Fibroblast of lung (primary cell): ENCODE measurements at regions not wholly inside any gene's neighbourhood (a gene's known extent, or its start where the extent isn't known, plus 50 kb on each side); places are given as distances from the start of the nearest gene placed in this dataset.

Source experiments
- EZH2 ChIP-seq: IDR thresholded peaks from 2 replicates; pipeline ENCODE4 v1.5.1; 2012; ENCODE audit warnings: low read length, control low read depth, mild to moderate bottlenecking; ENCODE audit errors: missing control alignments
- TF ChIP-seq, protein P1 (sequence below), 2 donors: IDR thresholded peaks in 1 of 2; conservative IDR thresholded peaks in 1 of 2; 1 replicate in 1 of 2; 2 replicates in 1 of 2; pipeline ENCODE4 v1.5.1; 2011 to 2012; ENCODE audit warnings: low read length in 2 of 2, control low read depth in 1 of 2, inconsistent platforms in 1 of 2, low read depth in 1 of 2, mild to moderate bottlenecking in 1 of 2

DNA sequence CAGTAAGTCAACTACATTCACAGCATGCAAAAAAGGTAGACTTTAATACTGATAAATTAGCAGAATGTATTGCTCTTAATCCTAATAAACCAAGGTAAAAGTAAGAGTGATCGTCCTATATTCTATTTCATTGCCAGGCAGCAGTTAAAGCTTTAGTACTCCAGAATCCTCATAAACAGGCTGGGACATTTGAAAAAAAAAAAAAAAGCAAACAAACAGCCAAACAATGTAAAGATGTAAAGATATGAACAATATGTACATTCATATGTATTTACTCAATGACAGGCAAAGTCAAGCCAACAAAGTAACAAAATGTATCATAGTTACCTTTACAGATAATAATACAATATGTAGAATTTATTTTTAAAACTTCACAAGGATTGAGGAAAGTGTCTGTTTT is 383.6 kb downstream of the COL11A1 start:
- TF ChIP-seq, protein P1, sequence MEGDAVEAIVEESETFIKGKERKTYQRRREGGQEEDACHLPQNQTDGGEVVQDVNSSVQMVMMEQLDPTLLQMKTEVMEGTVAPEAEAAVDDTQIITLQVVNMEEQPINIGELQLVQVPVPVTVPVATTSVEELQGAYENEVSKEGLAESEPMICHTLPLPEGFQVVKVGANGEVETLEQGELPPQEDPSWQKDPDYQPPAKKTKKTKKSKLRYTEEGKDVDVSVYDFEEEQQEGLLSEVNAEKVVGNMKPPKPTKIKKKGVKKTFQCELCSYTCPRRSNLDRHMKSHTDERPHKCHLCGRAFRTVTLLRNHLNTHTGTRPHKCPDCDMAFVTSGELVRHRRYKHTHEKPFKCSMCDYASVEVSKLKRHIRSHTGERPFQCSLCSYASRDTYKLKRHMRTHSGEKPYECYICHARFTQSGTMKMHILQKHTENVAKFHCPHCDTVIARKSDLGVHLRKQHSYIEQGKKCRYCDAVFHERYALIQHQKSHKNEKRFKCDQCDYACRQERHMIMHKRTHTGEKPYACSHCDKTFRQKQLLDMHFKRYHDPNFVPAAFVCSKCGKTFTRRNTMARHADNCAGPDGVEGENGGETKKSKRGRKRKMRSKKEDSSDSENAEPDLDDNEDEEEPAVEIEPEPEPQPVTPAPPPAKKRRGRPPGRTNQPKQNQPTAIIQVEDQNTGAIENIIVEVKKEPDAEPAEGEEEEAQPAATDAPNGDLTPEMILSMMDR (conservative IDR thresholded peaks at IDR 0.05 in 1 of 2, IDR thresholded peaks at IDR 0.05 in 1 of 2; ENCODE audit: low read depth in 1 of 2, low read length in 2 of 2) = no peak
- no peak for TF ChIP-seq EZH2
